GM21381 (cell line): ENCODE measurements at regions not wholly inside any gene's neighbourhood (a gene's known extent, or its start where the extent isn't known, plus 50 kb on each side); places are given as distances from the start of the nearest gene placed in this dataset.

Experiments used
- ATAC-seq: cut with Tn5 transposase; IDR thresholded peaks from one replicate; pipeline ENCODE4 v1.9.1; 2021; ENCODE audit warnings: mild to moderate bottlenecking, moderate library complexity; ENCODE audit not compliant: unreplicated experiment

DNA sequence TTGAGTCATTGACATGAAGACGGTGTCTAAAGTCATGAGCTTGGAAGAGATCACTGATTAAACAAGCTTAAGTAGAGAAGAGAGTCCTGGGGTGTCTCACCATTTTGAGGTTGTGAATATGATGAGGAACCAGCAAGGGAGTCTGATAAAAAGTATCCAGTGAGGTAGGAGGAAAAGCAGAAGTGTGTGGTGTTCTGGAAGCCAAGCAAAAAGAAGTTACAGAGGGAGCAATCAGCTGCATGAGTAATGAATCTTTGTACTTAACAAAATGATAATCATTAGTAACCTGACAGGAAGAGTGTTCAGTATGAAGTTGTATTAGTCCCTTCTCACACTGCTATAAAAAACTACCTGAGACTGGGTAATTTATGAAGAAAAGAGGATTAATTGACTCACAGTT is 131.3 kb downstream of the C11orf87 start:
- ATAC-seq: no peak

DNA sequence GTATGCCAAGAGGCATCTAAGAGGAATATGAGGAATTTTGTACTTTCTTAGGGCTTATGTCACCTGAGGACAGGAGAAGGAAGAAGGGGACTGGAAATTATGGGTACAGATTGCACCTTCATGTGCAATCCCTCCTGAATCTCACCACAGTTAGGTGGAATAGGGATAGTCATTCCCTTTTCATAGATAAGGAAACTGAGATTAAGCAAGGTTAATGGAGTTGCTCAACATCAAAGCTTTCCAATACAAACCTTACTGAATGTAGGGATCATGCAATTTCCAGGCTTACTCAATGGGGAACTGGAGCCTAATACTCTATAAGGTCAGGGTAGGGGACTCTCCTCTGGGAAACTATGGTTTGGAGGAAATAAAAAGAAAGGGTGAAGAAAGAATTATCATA is 133.0 kb downstream of the C11orf87 start:
- ATAC-seq: no peak

GRCh38 chr11:109564241-109564640 is 142.3 kb downstream of the C11orf87 start:
- ATAC-seq: no peak

- ATAC-seq: no peak
These were observed 160.5 kb downstream of the C11orf87 start for GRCh38 chr11:109582470-109582869.

GRCh38 chr11:109584001-109584972 is 162.3 kb downstream of the C11orf87 start:
- ATAC-seq: no peak

- ATAC-seq: no peak
These were observed 164.8 kb downstream of the C11orf87 start for GRCh38 chr11:109586789-109587188.

DNA sequence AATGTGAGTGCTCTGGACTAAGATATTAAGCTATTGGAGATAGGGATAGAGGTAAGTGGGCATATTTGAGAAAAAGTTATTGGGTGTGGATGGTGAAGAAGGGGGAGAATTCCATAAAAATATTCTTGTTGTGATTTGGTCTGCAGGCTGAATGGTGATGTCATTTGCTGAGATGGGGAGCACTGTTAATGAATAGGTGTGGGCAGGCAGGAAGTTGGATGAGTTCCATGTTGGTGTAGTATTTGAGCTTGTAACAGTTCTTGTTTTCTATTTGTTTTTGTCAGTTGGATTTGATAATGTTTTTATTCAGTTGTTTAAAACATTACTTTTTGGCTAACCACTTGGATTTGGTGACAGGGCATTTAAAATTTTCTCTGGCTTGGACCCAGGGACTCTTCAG is 168.8 kb downstream of the C11orf87 start:
- ATAC-seq: no peak

- ATAC-seq: no peak
These were observed 175.3 kb downstream of the C11orf87 start for GRCh38 chr11:109597336-109597735.

GRCh38 chr11:109604481-109605400 is 182.8 kb downstream of the C11orf87 start:
- ATAC-seq: no peak

DNA sequence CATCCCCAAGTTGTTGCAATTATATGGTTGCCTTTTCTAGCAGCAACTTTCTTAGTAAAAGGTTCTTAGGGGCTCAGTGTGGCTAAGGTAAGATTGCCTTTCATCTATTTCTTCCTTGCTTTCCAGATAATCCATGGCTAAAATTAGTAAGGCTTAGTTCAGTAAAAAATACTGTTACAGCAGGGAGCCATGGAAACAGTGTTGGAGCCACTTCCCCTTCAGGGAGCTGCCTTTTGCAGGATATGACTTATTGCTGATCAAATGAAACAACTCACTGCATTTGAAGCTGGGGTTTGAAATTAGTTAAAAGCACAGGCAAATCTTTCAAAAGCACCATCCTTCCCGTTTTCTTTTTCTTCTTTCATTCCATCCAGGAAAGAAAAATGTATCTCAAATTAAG is 184.3 kb downstream of the C11orf87 start:
- ATAC-seq: no peak

- ATAC-seq: no peak
These were observed 187.6 kb downstream of the C11orf87 start for GRCh38 chr11:109609454-109610185.

- no peak for ATAC-seq
These were observed 190.5 kb downstream of the C11orf87 start for GRCh38 chr11:109612496-109612895.

DNA sequence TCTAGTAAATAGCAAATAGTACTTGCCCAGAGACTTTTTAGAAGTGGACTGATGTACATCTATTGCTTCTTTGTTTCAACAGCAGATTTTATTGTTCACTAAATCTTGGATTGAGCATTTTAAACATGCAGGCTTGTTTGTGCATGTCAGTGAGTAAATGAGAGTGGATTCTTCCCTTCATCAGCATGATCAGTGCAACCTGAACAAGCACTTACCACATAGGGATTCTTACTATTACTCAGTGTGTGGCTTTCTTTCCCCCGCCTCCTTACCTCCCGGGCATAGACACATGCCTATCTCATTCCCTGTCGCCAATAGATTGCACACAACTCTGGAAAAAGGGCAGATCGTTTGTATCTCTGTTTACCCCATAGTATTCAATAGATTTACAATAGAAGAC is 197.5 kb downstream of the C11orf87 start:
- ATAC-seq: no peak

DNA sequence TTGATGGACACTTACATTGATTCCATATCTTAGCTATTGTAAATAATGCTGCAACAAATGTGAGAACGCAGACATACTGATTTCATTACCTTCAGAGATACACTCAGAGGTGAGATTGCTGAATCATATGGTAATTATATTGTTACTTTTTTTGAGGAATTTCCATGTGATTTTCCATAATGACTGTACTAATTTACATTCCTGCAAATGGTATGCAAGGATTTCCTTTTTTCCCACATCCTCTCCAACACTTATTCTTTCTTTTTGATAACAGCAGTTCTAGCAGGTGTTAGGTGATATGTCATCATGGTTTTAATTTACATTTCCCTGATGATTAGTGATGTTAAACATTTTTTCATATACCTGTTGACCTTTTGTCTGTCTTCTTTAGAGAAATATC is 207.7 kb downstream of the C11orf87 start:
- no peak for ATAC-seq

DNA sequence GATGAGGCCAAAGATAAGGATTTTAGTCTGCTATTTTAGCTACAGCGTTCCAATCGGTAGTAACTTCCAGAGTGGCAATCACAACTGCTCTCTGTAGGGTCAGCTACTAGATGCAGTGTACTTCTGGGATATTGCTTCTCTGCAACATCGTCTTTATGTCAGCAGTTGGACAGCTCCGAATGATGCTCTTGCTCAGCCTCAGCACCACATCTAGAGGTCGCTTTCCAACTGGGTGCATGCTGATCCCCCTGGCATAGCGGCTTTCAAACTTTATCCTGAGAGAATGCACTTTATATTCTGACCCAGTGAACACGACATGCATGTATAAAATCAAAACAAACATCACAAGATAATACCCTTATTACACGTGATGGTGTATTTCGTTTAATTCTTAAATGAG is 219.6 kb downstream of the C11orf87 start:
- ATAC-seq: no peak

- no peak for ATAC-seq
These were observed 222.2 kb downstream of the C11orf87 start for GRCh38 chr11:109644152-109644551.

DNA sequence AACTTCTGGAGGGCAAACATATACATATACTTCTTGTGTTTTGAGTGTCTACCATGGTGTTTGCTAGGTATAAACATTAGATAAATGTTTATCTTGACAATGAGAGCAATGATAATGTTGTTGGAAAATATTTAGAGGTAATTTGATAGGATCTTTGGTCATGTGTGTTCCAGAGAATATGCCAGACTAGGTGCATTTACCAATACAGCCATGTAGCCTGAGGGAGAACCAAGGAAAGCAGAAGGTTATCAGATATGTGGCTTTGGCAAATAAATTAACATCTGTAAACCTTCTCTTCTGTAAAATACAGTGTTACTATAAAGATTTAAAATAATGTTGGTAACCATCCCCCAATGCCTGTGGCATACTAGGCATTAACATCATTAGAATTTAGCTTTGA is 226.8 kb downstream of the C11orf87 start:
- no peak for ATAC-seq

GRCh38 chr11:109654091-109654490 is 232.1 kb downstream of the C11orf87 start:
- no peak for ATAC-seq

GRCh38 chr11:109658190-109658589 is 236.2 kb downstream of the C11orf87 start:
- ATAC-seq: no peak

GRCh38 chr11:109667719-109668118 is 245.7 kb downstream of the C11orf87 start:
- ATAC-seq: no peak
